NT2/D1 (cell line): ENCODE measurements at regions not wholly inside any gene's neighbourhood (a gene's known extent, or its start where the extent isn't known, plus 50 kb on each side); places are given as distances from the start of the nearest gene placed in this dataset.

Experiments
- DNase-seq: peaks from one replicate; pipeline ENCODE4 v3.0.0-alpha.2; 2011; ENCODE audit warnings: low read depth, low spot score
- H3K27me3 ChIP-seq: 2 replicates; pipeline ENCODE4 v1.6.0; 2011; ENCODE audit warnings: mild to moderate bottlenecking; ENCODE audit not compliant: insufficient read length, insufficient read depth
- H3K36me3 ChIP-seq: 2 replicates; pipeline ENCODE4 v1.6.1; 2011; ENCODE audit warnings: mild to moderate bottlenecking, low read length, mixed read lengths; ENCODE audit not compliant: insufficient read depth, insufficient read length
- H3K4me1 ChIP-seq: 2 replicates; pipeline ENCODE4 v1.5.1; 2011; ENCODE audit not compliant: insufficient read depth, insufficient read length
- H3K4me3 ChIP-seq: 2 replicates; pipeline ENCODE4 v1.5.1; 2011; ENCODE audit warnings: low read depth; ENCODE audit not compliant: insufficient read length
- H3K9ac ChIP-seq: 2 replicates; pipeline ENCODE4 v1.6.0; 2011; ENCODE audit warnings: low read depth; ENCODE audit not compliant: insufficient read length
- H3K9me3 ChIP-seq: 2 replicates; pipeline ENCODE4 v1.5.1; 2011; ENCODE audit warnings: mild to moderate bottlenecking, low read length; ENCODE audit not compliant: insufficient read depth
- SUZ12 ChIP-seq: IDR thresholded peaks from 2 replicates; pipeline ENCODE4 v1.6.1; 2011; ENCODE audit not compliant: insufficient read length, insufficient read depth; ENCODE audit errors: extremely low read depth
- YY1 ChIP-seq: IDR thresholded peaks from 2 replicates; pipeline ENCODE4 v1.6.1; 2011; ENCODE audit not compliant: insufficient read length, insufficient read depth
- ZNF274 ChIP-seq: IDR thresholded peaks from 2 replicates; pipeline ENCODE4 v1.6.1; 2011; ENCODE audit warnings: mild to moderate bottlenecking, low read depth, low read length

DNA sequence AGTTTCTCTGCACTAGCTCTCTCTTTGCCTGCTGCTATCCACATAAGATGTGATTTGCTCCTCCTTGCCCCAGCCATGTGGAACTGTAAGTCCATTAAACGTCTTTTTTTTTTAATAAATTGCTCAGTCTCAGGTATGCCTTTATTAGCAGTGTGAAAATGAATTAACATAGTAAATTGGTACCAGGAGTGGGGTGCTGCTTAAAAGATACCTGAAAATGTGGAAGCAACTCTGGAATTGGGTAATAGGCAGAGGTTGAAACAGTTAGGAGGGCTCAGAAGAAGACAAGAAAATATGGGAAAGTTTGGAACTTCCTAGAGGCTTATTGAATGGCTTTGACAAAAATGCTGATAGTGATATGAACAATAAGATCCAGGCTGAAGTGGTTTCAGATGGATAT, 159.8 kb downstream of the FSCB start:
- Histone ChIP-seq H3K9ac (no peak overlapping the region), H3K27me3 (no peaks in the 10 kb centered on the region), H3K36me3 (no peaks in the 10 kb centered on the region), H3K4me1 (no peaks in the 10 kb centered on the region), H3K4me3 (no peak overlapping the region), H3K9me3 (no peaks in the 10 kb centered on the region)
- no peak for DNase-seq
- TF ChIP-seq ZNF274 (no peak), SUZ12 (no peak), YY1 (no peak)

- no peaks in the 10 kb centered on the region for H3K36me3 ChIP-seq
- no peak for DNase-seq
- H3K9me3 ChIP-seq: no peaks in the 10 kb centered on the region
- no peak overlapping the region for H3K4me3 ChIP-seq
- TF ChIP-seq SUZ12 (no peak), ZNF274 (no peak), YY1 (no peak)
- H3K4me1 ChIP-seq: no peaks in the 10 kb centered on the region
- no peak overlapping the region for H3K9ac ChIP-seq
- H3K27me3 ChIP-seq: no peaks in the 10 kb centered on the region
Measured at GRCh38 chr14:44341116-44341515, 166.0 kb downstream of the FSCB start.

DNA sequence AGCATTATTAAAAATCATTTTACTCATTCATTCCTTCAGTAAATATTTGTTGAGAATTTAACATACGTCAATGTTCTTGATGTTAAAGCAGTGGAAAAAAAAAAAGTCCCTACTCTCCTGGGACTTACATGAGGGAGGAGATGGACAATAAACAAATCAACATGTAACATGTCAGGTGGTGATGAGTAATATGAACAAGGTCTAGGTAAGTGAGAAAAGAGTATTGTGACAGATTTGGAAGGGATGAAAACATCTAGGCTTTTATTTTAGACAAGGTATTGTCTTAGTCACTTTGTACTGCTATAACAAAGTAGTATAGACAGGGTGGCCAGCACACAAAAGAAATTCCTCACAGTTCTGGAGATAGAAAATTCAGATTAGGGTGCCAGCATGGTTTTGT, 167.2 kb downstream of the FSCB start:
- Histone ChIP-seq H3K9ac (no peak overlapping the region), H3K4me1 (no peaks in the 10 kb centered on the region), H3K36me3 (no peaks in the 10 kb centered on the region), H3K27me3 (no peaks in the 10 kb centered on the region), H3K9me3 (no peaks in the 10 kb centered on the region), H3K4me3 (no peak overlapping the region)
- no peak for DNase-seq
- TF ChIP-seq ZNF274 (no peak), SUZ12 (no peak), YY1 (no peak)

DNA sequence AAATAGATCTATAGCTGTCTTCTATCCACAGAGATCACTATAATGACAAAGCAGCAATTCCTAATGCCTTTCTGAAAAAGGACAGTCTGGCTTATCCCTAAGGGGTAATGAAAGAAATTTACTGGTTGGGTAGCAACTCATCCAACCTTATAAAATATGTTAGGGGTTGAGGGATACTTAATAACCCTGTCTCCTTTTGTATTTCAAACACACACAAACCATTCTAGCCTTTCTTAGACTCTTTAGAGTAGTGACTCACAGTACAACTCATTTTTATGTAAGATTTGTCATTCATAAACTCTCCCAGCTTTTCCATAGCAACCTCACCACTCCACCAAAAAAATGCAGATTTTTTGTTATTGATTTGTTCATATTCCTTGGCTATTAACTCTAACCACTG, 167.9 kb downstream of the FSCB start:
- no peak overlapping the region for H3K9ac ChIP-seq
- H3K27me3 ChIP-seq: no peaks in the 10 kb centered on the region
- H3K4me3 ChIP-seq: no peak overlapping the region
- H3K9me3 ChIP-seq: no peaks in the 10 kb centered on the region
- DNase-seq: no peak
- no peaks in the 10 kb centered on the region for H3K4me1 ChIP-seq
- no peak for TF ChIP-seq SUZ12
- TF ChIP-seq ZNF274: no peak
- no peak for TF ChIP-seq YY1
- H3K36me3 ChIP-seq: no peaks in the 10 kb centered on the region

- no peak for DNase-seq
- no peaks in the 10 kb centered on the region for H3K27me3 ChIP-seq
- no peaks in the 10 kb centered on the region for H3K9me3 ChIP-seq
- no peak overlapping the region for H3K4me3 ChIP-seq
- TF ChIP-seq SUZ12 (no peak), ZNF274 (no peak), YY1 (no peak)
- H3K36me3 ChIP-seq: no peaks in the 10 kb centered on the region
- H3K4me1 ChIP-seq: no peaks in the 10 kb centered on the region
- no peak overlapping the region for H3K9ac ChIP-seq
Measured at GRCh38 chr14:44317441-44317746, 189.7 kb downstream of the FSCB start.

DNA sequence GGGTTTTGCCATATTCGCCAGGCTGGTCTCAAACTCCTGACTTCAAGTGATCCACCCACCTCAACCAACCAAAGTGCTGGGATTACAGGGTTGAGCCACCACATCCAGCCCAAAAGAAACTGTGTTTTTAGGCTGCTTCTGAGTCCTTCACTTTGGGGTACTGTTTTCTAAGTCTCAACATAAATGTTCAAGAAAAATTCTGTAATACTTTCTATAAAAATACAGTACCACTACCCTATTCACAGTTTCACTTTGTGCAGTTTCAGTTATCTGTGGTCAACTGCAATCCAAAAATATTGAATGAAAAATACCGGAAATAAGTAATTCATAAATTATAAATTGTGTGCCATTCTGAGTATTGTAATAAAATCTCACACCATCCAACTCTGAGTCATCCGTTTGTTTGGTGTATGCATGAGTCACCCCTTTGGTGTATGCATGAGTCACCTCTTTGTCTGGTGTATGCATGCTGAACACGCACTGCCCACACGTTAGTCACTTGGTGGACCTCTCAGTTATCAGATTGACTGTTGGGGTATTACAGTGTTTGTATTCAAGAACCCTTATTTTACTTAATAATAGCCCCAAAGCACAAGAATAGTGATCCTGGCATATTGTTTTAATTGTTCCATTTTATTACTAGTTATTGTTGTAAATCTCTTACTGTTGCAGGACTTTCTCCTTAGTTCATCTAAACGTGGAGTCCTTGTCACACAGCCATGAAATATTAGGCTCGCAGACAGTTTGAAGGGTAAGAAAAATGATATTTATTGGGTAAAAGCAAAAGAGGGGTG, 190.2 kb downstream of the FSCB start:
- DNase-seq: no peak
- Histone ChIP-seq H3K4me3 (no peak overlapping the region), H3K9ac (no peak overlapping the region), H3K9me3 (no peaks in the 10 kb centered on the region), H3K36me3 (no peaks in the 10 kb centered on the region), H3K4me1 (no peaks in the 10 kb centered on the region), H3K27me3 (no peaks in the 10 kb centered on the region)
- TF ChIP-seq YY1 (no peak), ZNF274 (no peak), SUZ12 (no peak)

DNA sequence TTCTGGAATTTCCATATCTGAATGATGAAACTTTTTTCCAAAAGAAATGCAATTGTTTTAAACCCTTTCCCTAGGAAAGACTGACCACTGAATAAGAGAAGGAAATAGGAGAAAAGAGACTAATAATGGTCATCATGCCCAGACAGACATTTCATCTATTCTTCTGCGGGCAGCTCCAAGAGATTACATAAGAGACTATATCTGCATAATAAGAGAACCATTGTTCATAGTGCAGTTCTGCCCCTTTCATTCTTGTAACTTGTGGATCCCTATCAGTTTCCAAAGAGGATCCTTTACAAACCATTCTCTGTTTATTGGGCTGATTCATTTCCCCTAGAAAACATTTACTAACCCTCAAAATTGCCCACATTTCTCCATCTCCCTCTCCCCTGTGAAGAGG, 197.8 kb downstream of the FSCB start:
- H3K4me1 ChIP-seq: no peaks in the 10 kb centered on the region
- H3K9ac ChIP-seq: no peak overlapping the region
- no peaks in the 10 kb centered on the region for H3K9me3 ChIP-seq
- H3K27me3 ChIP-seq: no peaks in the 10 kb centered on the region
- TF ChIP-seq SUZ12: no peak
- TF ChIP-seq YY1: no peak
- no peak for TF ChIP-seq ZNF274
- H3K4me3 ChIP-seq: no peak overlapping the region
- DNase-seq: no peak
- H3K36me3 ChIP-seq: no peaks in the 10 kb centered on the region

DNA sequence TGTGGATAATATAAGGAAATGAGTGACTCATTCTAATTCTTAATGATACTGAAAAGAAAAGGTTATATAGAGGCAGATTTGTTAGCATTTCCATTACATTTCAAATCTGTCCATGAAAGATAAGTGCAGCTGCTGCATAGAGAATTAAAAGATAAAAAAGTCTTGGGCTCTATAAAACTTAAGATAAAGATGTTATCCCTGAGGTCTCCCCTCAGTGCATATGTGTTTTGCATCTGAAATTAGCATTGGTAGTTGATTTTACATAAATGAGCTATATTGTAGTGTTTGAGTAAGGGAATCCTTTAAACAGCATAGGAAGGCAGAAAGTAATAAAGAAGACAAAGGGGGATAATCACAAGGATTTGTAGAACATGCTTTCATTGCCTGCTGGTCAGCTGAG, 206.2 kb downstream of the FSCB start:
- H3K4me3 ChIP-seq: no peak overlapping the region
- no peak for DNase-seq

More for the DNA sequence above, 206.2 kb downstream of the FSCB start:
- no peaks in the 10 kb centered on the region for H3K36me3 ChIP-seq
- H3K9me3 ChIP-seq: no peaks in the 10 kb centered on the region
- H3K27me3 ChIP-seq: no peaks in the 10 kb centered on the region
- H3K9ac ChIP-seq: no peak overlapping the region
- no peaks in the 10 kb centered on the region for H3K4me1 ChIP-seq
- TF ChIP-seq YY1: no peak
- no peak for TF ChIP-seq ZNF274
- no peak for TF ChIP-seq SUZ12
